ENCODE measurements at regions not wholly inside any gene's neighbourhood (a gene's known extent, or its start where the extent isn't known, plus 50 kb on each side); places are given as distances from the start of the nearest gene placed in this dataset.

DNA sequence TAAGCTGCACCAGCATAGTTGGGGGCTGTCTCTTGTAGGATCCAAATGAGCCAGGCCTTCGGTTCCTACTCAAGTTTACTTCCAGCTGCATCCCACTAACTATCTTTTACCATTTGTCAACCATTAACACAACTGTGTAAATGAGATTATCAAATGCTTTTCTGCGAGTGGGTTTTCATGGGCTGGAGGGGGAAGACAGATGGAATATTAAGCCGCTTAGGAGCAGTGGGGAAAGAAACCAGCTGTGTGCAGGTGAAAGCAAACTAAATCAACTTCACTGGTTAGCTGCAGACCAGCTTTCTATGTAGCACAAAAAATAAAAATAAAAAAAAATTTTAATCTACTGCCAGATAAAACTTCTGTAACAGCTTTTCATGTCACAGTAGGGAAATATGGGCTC is 100.8 kb upstream of the FOXN2 start:
- TF ChIP-seq, protein P1, sequence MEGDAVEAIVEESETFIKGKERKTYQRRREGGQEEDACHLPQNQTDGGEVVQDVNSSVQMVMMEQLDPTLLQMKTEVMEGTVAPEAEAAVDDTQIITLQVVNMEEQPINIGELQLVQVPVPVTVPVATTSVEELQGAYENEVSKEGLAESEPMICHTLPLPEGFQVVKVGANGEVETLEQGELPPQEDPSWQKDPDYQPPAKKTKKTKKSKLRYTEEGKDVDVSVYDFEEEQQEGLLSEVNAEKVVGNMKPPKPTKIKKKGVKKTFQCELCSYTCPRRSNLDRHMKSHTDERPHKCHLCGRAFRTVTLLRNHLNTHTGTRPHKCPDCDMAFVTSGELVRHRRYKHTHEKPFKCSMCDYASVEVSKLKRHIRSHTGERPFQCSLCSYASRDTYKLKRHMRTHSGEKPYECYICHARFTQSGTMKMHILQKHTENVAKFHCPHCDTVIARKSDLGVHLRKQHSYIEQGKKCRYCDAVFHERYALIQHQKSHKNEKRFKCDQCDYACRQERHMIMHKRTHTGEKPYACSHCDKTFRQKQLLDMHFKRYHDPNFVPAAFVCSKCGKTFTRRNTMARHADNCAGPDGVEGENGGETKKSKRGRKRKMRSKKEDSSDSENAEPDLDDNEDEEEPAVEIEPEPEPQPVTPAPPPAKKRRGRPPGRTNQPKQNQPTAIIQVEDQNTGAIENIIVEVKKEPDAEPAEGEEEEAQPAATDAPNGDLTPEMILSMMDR (optimal IDR thresholded peaks at IDR 0.05 in 1 of 3, IDR thresholded peaks at IDR 0.05 in 1 of 3, conservative IDR thresholded peaks at IDR 0.05 in 1 of 3; ENCODE audit: extremely low read depth in 1 of 3, insufficient read depth in 2 of 3, low read length in 3 of 3): no peak
- no peak for TF ChIP-seq EZH2 (IDR thresholded peaks at IDR 0.05; ENCODE audit: low read length)
